ENCODE measurements at regions not wholly inside any gene's neighbourhood (a gene's known extent, or its start where the extent isn't known, plus 50 kb on each side); places are given as distances from the start of the nearest gene placed in this dataset.
"Not testable (repeated sequence)": the region's sequence is repeated elsewhere in the genome, so short reads cannot be mapped to it uniquely, and the experiment has no call there.

DNA sequence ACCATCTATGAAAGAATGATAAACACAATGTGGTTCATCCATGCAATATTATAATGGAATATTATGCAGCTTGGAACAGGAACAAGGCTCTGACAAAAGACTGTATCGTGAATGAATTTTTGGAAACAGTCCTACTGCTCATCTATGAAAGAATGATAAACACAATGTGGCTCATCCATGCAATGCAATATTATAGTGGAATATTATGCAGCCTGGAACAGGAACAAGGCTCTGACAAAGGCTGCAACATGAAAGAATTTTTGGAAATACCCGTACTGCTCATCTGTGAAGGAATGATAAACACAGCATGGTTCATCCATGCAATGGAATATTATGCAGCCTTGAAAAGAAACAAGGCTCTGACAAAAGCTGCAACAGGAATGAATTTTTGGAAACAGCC, 158.8 kb downstream of the CRLF2 start:
- DNase-seq = not testable (repeated sequence)

DNA sequence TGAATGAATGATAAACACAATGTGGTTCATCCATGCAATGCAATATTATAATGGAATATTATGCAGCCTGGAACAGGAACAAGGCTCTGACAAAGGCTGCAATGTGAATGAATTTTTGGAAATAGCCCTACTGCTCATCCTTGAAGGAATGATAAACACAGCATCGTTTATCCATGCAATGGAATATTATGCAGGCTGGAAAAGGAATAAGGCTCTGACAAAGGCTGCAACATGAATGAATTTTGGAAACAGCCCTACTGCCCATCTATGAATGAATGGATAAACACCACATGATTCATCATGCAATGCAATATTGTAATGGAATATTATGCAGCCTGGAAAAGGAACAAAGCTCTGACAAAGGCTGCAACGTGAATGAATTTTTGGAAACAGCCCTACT, 159.4 kb downstream of the CRLF2 start:
- no peak for DNase-seq

DNA sequence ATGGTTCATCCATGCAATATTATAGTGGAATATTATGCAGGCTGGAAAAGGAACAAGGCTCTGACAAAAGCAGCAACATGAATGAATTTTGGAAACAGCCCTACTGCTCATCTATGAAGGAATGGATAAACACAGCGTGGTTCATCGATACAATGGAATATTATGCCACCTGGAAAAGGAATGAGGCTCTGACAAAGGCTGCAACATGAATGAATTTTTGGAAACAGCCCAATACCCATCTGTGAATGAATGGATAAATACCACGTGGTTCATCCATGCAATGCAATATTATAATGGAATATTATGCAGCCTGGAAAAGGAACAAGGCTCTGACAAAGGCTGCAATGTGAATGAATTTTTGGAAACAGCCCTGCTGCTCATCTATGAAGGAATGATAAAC, 160.4 kb downstream of the CRLF2 start:
- no peak for DNase-seq

DNA sequence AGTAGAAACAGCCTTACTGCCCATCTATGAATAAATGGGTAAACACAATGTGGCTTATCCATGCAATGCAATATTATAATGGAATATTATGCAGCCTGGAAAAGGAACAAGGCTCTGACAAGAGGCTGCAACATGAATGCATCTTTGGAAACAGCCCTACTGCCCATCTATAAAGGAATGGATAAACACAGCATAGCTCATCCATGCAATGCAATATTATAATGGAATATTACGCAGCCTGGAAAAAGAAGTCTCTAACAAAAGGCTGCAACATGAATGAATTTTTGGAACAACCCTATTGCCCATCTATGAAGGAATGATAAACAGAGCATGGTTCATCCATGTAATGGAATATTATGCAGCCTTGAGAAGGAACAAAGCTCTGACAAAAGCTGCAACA, 161.0 kb downstream of the CRLF2 start:
- no peak for DNase-seq

DNA sequence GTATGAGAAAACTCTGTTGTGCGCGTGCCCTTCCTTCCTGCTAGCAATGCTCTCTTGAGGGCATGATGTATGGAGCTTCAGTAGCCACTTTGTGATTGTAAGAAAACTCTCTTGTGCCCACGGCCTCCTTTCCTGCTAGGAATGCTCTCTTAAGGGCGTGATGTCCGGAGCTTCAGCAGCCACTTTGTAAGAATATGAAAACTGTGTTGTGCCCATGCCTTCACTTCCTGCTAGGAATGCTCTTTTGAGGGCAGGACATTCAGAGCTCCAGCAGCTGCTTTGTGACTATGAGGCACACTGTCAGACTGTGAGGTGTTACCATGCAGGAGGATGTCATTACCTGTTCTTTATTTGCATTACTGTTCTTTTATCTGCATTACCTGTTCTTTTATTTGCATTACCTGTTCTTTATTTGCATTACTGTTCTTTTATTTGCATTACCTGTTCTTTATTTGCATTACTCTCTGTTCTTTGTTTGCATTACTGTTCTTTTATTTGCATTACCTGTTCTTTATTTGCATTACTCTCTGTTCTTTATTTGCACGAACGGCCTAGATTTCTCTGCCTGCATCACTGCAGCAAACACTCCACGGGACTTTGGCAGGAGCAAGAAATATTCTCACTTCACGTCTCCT, 166.7 kb downstream of the CRLF2 start:
- DNase-seq = no peak

DNA sequence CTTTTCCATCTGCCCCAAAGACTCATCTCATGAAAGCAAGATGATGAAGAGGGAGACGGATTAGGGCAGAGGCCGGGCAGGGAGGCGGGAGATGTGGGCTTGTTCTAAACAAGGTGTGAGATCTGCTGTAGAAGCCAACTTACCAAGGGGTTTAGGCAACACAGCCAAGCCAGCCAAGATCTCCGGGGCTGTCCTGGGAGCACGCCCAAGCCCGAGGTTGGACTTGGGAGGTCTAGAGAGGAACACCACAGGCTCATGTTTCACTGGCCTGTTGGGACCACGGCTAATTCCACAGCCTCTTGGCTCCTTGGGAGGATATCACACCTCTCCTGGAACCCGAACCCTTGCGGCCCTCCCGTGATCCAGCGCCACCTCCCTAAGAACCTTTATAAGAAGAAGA, 171.4 kb downstream of the CRLF2 start:
- DNase-seq = no peak

DNA sequence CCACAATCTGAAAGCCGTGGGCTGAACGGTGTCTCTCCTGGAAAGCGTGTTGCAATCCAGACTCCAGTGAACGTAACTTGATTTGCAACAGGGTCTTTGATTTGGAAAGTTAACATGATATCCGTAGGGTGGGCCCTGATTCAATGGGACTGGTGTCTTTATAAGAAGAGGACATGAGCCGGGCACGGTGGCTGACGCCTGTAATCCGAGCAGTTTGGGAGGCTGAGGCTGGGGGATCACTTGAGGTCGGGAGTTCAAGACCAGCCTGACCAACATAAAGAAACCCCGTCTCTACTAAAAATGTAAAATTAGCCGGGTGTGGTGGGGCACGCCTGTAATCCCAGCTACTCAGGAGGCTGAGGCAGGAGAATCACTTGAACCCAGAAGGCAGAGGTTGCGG, 176.5 kb downstream of the CRLF2 start:
- DNase-seq = not testable (repeated sequence)

DNA sequence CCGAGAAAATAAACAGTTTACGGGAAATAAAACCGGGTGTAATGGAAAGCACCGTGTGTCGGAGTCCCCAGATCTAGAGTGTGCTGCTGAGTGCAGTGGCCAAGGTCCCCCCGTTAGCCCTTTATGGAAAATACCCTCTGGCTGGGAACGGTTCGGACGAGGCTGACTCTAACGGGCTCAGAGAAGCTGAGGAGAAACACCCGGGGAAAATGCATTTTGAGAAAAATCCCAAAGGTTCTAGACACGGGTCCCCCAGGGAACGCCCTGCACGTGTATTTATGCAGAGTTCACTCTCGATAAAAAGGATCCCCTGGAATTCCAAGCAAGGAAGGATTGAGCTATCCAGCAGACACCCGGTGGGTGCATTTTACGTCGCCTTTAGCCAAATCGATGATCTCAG, 177.2 kb downstream of the CRLF2 start:
- no peak for DNase-seq

DNA sequence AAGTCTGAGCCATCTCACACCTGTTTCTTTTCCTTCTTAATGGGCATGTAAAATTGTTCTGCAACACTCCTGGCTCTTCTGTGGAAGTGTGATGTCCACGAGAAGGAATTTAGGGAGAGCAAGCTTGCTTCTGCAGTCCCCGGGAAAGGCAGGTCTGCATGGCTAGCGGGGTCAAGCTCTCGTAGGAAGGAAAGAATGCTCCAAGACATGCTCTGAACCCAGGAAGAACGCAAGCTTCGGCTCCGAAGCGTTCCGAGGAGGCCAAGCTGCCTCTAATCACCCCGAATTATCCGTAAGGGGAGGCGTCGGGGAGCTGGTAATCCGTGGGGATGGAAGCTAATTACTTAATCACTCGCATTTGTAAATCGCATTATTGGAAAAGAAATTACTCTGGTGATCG, 177.7 kb downstream of the CRLF2 start:
- no peak for DNase-seq

DNA sequence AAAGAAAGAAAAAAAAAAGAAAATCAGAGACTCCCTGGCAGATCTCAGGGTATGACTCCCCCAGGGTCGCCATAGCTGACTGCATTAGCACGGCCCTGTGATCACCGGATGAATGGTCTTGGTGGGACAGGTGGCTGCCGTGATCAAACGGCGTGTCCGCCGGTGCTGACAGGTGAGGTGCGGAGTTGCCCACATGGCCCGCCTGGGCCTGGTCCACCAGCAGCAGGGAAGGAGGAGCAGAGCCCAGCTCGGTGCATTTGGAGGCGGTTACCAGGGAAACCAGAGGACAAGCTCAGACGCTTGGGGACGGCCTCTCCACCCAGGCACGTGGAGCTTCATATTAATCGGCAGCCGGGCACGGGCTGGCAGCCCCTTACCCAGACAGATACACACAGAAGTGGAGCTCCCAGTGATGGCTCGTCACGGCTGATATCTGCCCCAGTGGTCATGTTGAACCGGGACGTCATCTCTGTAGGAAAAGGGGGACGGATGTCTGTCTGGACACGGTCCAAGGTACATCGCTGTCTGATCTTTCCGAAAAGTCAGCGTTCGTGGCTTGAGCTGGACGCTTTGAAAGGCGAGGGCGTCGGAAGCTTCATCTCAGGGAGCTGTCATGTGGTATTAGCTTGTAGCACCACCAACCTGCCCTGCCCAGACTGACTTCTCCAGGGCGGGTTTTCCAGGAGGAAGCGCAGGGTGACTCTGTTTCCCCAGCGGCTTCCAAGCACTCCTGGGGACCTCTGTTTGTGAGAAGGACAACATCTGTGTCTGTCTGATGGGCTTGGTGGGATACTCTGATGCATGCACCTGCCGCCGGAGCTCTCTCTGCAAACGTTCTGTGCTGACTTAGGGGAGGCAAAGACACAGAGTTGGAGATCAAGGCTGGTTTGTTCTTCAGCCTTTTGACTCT, 180.7 kb downstream of the CRLF2 start:
- peak; percentile 42 for DNase-seq

DNA sequence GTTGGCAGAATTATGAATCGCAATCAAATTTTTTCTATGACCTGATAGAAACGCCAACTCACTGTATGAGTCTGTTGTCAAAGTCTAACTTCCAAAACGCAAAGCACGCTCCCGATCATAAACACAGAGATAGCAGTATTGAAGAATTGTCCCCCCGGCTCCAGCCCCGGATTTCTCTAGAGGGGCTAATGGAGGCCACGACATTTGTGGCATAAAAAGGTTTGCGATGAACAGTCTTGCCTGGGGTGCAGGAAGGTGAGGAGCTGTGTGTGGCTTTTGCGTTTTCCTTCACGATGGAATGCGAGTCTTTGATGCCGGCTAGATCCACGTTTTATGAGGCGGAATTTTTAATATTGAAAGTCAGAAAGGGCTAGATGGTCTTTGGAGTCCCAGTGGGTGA, 183.0 kb downstream of the CRLF2 start:
- DNase-seq = no peak

DNA sequence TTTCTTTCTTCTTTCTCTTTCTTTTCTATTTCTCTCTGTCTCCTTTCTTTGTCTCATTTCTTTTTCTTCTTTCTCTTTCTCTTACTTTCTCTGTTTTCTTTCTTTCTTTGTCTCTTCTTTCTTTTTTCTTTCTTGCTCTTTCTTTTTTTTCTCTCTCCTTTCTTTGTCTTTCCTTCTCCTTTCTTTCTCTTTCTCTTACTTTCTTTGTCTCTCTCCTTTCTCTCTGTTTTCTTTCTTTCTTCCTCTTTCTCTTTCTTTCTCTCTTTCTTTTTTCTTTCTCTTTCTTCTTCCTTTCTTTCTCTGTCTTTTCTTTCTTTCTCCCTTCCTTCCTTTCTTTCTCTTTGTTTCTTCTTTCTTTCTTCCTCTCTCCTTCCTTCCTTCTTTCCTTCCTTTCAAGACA, 184.8 kb downstream of the CRLF2 start:
- no peak for DNase-seq

DNA sequence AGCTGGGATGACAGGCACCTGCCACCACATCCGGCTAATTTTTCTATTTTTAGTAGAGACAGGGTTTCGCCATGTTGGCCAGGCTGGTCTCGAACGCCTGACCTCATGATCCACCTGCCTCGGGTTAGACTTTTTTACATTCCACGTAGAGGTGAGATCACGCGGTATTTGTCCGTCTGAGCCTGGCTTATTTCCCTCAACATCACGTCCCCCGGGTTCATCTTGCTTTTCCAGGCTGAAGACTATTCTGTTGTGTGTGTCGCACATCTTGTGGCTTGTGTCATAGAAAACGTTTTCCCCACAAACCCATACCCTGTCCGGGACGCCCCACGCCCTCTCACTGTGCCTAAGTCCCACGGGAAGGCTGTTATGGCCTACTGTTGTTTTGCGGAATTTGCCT, 185.3 kb downstream of the CRLF2 start:
- no peak for DNase-seq

DNA sequence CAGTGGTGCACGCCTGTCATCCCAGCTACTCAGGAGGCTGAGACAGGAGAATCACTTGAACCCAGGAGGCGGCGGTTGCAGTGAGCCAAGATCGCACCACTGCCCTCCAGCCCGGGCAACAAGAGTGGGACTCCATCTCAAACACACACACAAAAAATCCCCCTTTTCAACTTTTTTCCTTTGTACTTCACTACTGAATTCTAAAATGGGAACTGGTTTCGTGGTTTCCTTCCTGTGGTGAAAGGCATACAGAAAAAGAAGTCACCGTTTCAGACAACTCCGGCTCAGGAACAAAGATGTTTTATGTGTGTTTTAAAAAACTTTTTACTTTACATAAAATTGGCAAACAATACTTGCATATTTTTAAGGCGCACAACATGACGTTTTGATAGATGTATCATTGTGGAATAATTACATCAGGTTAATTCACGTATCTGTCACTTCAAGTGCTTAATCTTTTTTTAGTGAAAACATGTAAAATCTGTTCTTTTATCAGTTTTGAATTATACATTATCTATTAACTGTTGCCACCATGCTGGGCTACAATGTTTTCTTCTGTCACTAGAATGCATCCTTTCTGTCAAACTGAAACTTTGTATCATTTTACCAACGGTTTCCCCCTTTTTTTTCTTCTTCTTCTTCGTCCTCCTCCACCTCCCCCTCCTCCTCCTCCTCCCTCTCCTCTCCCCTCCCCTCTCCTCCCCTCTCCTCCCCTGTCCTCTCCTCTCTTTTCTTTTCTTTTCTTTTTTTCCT, 186.0 kb downstream of the CRLF2 start:
- no peak for DNase-seq

DNA sequence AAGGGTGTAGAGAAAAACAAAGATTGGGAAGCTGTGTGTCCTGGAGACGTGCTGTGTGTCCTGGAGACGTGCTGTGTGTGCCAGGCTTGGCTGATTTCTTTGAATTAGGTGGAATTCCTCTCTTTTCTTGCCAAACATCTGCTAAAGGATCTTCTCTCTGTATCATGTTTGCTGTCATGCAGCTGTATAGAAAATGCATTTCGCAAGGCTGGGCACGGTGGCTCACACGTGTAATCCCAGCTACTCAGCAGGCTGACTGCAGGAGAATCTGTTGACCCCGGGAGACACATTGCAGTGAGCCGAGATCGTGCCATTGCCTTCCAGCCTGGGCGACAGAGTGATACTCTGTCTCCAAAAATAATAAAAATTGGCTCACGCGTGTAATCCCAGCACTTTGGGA, 187.0 kb downstream of the CRLF2 start:
- DNase-seq = no peak

DNA sequence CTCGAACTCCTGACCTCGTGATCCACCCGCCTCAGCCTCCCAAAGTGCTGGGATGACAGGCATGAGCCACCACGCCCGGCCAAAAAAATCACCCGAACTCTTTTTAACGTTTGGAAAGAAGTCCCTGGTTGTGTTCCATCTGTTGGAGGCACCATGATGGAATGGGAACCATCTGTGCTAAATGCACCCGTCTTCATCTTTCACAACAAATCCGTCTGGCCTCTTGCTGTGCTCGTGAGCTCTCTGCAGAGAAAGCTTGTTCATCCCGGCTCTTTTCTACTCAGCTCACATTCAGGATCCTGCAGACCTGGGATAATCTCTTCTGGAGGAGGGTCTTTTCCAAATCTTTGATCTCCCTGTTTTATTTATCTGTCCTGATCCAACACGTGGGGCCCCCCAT, 188.8 kb downstream of the CRLF2 start:
- no peak for DNase-seq

DNA sequence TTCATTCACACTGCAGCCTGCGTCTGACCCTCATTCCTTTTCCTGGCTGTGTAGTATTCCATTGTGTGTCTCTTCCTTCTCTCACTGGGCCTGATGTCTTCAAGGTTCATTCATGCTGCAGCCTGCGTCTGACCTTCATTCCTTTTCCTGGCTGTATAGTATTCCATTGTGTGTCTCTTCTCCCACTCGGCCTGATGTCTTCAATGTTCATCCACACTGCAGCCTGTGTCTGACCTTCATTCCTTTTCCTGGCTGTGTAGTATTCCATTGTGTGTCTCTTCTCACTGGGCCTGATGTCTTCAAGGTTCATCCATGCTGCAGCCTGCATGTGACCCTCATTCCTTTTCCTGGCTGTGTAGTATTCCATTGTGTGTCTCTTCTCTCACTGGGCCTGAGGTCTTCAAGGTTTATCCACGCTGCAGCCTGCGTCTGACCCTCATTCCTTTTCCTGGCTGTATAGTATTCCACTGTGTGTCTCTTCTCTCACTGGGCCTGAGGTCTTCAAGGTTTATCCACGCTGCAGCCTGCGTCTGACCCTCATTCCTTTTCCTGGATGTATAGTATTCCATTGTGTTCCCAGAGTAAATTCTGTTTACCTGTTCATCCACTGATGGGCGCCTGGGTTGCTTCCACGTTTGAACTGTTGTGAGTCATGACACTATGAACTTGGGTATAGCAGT, 191.0 kb downstream of the CRLF2 start:
- not testable (repeated sequence) for DNase-seq

DNA sequence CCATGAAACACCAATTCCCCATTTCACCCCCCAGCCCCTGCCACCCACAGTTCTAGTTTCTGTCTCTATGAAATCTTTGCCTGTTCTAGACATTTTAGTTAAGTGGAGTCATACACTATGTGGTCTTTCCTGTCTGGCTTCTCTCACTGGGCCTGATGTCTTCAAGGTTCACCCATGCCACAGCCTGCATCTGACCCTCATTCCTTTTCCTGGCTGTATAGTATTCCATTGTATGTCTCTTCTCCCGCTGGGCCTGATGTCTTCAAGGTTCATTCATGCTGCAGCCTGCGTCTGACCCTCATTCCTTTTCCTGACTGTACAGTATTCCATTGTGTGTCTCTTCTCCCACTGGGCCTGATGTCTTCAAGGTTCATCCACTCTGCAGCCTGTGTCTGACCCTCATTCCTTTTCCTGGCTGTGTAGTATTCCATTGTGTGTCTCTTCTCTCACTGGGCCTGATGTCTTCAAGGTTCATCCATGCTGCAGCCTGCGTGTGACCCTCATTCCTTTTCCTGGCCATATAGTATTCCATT, 191.7 kb downstream of the CRLF2 start:
- DNase-seq = no peak

DNA sequence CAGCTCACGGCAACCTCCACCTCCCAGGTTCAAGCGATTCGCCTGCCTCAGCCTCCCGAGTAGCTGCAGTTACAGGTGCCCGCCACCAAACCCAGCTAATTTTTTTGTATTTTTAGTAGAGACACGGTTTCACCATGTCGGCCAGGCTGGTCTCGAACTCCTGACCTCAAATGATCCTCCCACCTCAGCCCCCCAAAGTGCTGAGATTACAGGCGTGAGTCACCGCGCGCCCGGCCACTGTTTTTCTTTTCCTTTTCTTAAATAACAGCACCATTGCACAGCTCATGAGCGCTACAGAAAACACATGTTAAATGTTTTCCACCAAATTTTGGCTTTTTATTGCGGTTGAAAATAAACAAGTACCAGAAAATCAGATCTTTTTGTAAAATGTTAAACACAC, 195.5 kb downstream of the CRLF2 start:
- DNase-seq = not testable (repeated sequence)

DNA sequence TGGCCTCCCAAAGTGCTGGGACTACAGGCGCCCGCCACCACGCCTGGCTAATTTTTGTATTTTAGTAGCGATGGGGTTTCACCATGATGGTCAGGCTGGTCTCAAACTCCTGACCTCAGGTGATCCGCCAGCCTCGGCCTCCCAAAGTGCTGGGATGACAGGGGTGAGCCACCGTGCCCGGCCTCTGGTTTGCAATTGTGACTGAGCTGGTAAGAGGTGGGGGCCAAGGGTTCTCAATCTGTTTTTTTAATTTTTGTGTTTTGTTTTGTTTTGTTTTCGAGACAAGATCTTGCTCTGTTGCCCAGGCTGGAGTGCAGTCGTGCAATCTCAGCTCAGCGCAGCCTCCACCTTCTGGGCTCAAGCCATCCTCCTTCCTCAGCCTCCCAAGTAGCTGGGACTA, 196.2 kb downstream of the CRLF2 start:
- not testable (repeated sequence) for DNase-seq

DNA sequence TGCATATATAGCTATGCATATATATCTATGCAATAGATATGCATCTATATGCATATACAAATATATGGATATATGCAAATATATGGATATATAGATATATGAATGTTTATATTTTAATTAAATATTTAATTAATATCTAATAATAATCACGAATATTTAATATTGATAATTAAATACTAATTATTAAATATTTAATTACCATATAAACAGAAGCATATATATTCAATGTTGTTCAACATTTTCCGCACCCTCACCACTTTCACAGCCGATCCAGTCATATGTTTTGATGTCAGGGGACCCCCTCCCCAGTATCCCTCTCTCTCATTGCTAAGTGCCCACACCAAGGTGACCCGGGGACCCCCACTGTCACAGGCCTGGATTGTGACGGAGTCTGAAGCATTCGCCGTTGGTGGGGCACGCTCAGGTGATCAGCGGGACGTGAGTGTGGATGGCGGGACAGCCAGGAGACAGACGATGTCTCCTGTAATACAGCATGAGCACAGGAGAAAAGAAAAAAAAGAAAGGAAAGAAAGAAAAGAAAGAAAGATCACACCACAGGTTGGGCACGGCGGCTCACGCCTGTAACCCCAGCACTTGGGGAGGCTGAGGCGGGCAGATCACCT, 199.7 kb downstream of the CRLF2 start:
- no peak for DNase-seq

DNA sequence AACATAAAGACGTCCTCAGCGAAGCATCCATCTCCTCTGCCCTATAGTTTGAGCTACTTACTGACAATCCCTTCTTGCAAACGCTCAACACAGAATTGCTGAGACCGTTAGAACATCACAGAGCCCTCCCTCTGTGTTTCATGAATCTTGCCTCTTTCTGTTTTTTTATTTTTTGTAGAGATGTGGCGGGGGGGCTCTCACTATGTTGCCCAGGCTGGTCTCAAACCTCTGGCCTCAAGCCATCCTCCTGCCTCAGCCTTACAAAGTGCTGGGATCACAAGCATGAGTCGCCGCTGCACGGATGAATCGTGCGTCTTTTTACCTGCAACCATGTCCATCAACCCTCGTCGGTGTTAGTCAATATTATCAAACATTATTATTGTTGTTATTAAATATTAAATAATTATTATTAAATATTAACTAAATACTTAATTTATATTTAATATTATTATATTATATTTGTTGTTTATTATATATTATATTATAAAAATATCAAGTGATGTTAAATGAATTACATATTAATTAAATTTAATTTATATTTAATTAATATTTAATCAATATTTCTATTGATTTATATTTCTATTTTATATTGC, 200.7 kb downstream of the CRLF2 start:
- DNase-seq = peak; percentile 20
